ENCODE measurements at regions not wholly inside any gene's neighbourhood (a gene's known extent, or its start where the extent isn't known, plus 50 kb on each side); places are given as distances from the start of the nearest gene placed in this dataset.
"Not testable (repeated sequence)": the region's sequence is repeated elsewhere in the genome, so short reads cannot be mapped to it uniquely, and the experiment has no call there.

- Mint-ChIP-seq H3K36me3 (ENCODE audit: low read depth) (no peaks in the 10 kb centered on the region), H3K27ac (no peak overlapping the region), H3K9me3 (no peaks in the 10 kb centered on the region), H3K4me3 (no peak overlapping the region), H3K4me1 (ENCODE audit: low read depth) (no peaks in the 10 kb centered on the region), H3K27me3 (peaks cover 10% of the 10 kb centered on the region)
- no peak for DNase-seq
Observed at GRCh38 chr3:102687851-102688555, 253.2 kb downstream of the ZPLD1 start.

GRCh38 chr3:102688556-102688930 lies 253.7 kb downstream of the ZPLD1 start:
- Mint-ChIP-seq H3K27ac (no peak overlapping the region), H3K27me3 (peaks cover 12% of the 10 kb centered on the region), H3K36me3 (ENCODE audit: low read depth) (no peaks in the 10 kb centered on the region), H3K9me3 (no peaks in the 10 kb centered on the region), H3K4me1 (ENCODE audit: low read depth) (no peaks in the 10 kb centered on the region), H3K4me3 (no peak overlapping the region)
- no peak for DNase-seq

GRCh38 chr3:102691507-102691906 lies 256.7 kb downstream of the ZPLD1 start:
- no peaks in the 10 kb centered on the region for H3K36me3 Mint-ChIP-seq (ENCODE audit: low read depth)

GRCh38 chr3:102699104-102699818 lies 264.4 kb downstream of the ZPLD1 start:
- no peak overlapping the region for H3K4me3 Mint-ChIP-seq
- no peak overlapping the region for H3K27ac Mint-ChIP-seq
- no peaks in the 10 kb centered on the region for H3K4me1 Mint-ChIP-seq (ENCODE audit: low read depth)
- no peaks in the 10 kb centered on the region for H3K9me3 Mint-ChIP-seq
- peaks cover 4% of the 10 kb centered on the region for H3K27me3 Mint-ChIP-seq
- no peaks in the 10 kb centered on the region for H3K36me3 Mint-ChIP-seq (ENCODE audit: low read depth)
- no peak for DNase-seq

More at GRCh38 chr3:102691507-102691906, 256.7 kb downstream of the ZPLD1 start:
- Mint-ChIP-seq H3K4me1 (ENCODE audit: low read depth) (no peaks in the 10 kb centered on the region), H3K27me3 (peaks cover 11% of the 10 kb centered on the region), H3K4me3 (no peak overlapping the region), H3K9me3 (no peaks in the 10 kb centered on the region), H3K27ac (no peak overlapping the region)
- DNase-seq = no peak

- no peaks in the 10 kb centered on the region for H3K4me1 Mint-ChIP-seq (ENCODE audit: low read depth)
- H3K36me3 Mint-ChIP-seq (ENCODE audit: low read depth) = no peaks in the 10 kb centered on the region
- no peaks in the 10 kb centered on the region for H3K9me3 Mint-ChIP-seq
- no peak for DNase-seq
- H3K27ac Mint-ChIP-seq = no peak overlapping the region
- H3K27me3 Mint-ChIP-seq = peaks cover 2% of the 10 kb centered on the region
- no peak overlapping the region for H3K4me3 Mint-ChIP-seq
Observed at GRCh38 chr3:102699819-102700140, 265.0 kb downstream of the ZPLD1 start.

- Mint-ChIP-seq H3K27ac (no peak overlapping the region), H3K36me3 (ENCODE audit: low read depth) (no peaks in the 10 kb centered on the region), H3K4me3 (no peak overlapping the region), H3K27me3 (peaks cover 11% of the 10 kb centered on the region), H3K9me3 (no peaks in the 10 kb centered on the region), H3K4me1 (ENCODE audit: low read depth) (peaks cover 14% of the 10 kb centered on the region)
- no peak for DNase-seq
Observed at GRCh38 chr3:102712896-102713295, 278.1 kb downstream of the ZPLD1 start.

- Mint-ChIP-seq H3K27me3 (peaks cover 11% of the 10 kb centered on the region), H3K27ac (no peak overlapping the region), H3K36me3 (ENCODE audit: low read depth) (no peaks in the 10 kb centered on the region), H3K4me1 (ENCODE audit: low read depth) (peaks cover 14% of the 10 kb centered on the region), H3K9me3 (no peaks in the 10 kb centered on the region), H3K4me3 (no peak overlapping the region)
- DNase-seq = no peak
Observed at GRCh38 chr3:102714567-102714966, 279.8 kb downstream of the ZPLD1 start.

- H3K4me1 Mint-ChIP-seq (ENCODE audit: low read depth) = peaks cover 14% of the 10 kb centered on the region
- H3K27ac Mint-ChIP-seq = peak overlapping the region; percentile 17
- DNase-seq = no peak
- no peak overlapping the region for H3K4me3 Mint-ChIP-seq
- peaks cover 11% of the 10 kb centered on the region for H3K27me3 Mint-ChIP-seq
- no peaks in the 10 kb centered on the region for H3K36me3 Mint-ChIP-seq (ENCODE audit: low read depth)
- H3K9me3 Mint-ChIP-seq = no peaks in the 10 kb centered on the region
Observed at GRCh38 chr3:102715030-102715697, 280.3 kb downstream of the ZPLD1 start.

- peaks cover 10% of the 10 kb centered on the region for H3K4me1 Mint-ChIP-seq (ENCODE audit: low read depth)
- H3K27ac Mint-ChIP-seq = no peak overlapping the region
- no peak overlapping the region for H3K4me3 Mint-ChIP-seq
- no peak for DNase-seq
- no peaks in the 10 kb centered on the region for H3K9me3 Mint-ChIP-seq
- H3K27me3 Mint-ChIP-seq = peaks cover 2% of the 10 kb centered on the region
- H3K36me3 Mint-ChIP-seq (ENCODE audit: low read depth) = no peaks in the 10 kb centered on the region
Observed at GRCh38 chr3:102718651-102719050, 283.8 kb downstream of the ZPLD1 start.

- DNase-seq = no peak
- no peaks in the 10 kb centered on the region for H3K36me3 Mint-ChIP-seq (ENCODE audit: low read depth)
- H3K9me3 Mint-ChIP-seq = no peaks in the 10 kb centered on the region
- H3K4me3 Mint-ChIP-seq = no peak overlapping the region
- H3K27me3 Mint-ChIP-seq = peaks cover 4% of the 10 kb centered on the region
- no peaks in the 10 kb centered on the region for H3K4me1 Mint-ChIP-seq (ENCODE audit: low read depth)
- no peak overlapping the region for H3K27ac Mint-ChIP-seq
Observed at GRCh38 chr3:102722317-102722716, 287.5 kb downstream of the ZPLD1 start.

- no peaks in the 10 kb centered on the region for H3K4me1 Mint-ChIP-seq (ENCODE audit: low read depth)
- no peak for DNase-seq
- no peak overlapping the region for H3K27ac Mint-ChIP-seq
- H3K36me3 Mint-ChIP-seq (ENCODE audit: low read depth) = no peaks in the 10 kb centered on the region
- peaks cover 2% of the 10 kb centered on the region for H3K27me3 Mint-ChIP-seq
- no peak overlapping the region for H3K4me3 Mint-ChIP-seq
- H3K9me3 Mint-ChIP-seq = no peaks in the 10 kb centered on the region
Observed at GRCh38 chr3:102727340-102727739, 292.5 kb downstream of the ZPLD1 start.

- H3K27me3 Mint-ChIP-seq; H3K27ac Mint-ChIP-seq; H3K36me3 Mint-ChIP-seq (ENCODE audit: low read depth); H3K4me1 Mint-ChIP-seq (ENCODE audit: low read depth); H3K4me3 Mint-ChIP-seq; DNase-seq; H3K9me3 Mint-ChIP-seq: not testable (repeated sequence)
Observed at GRCh38 chr3:102732581-102732980, 297.8 kb downstream of the ZPLD1 start.

- Mint-ChIP-seq H3K9me3 (no peaks in the 10 kb centered on the region), H3K4me1 (ENCODE audit: low read depth) (no peaks in the 10 kb centered on the region), H3K27ac (no peak overlapping the region), H3K4me3 (no peak overlapping the region), H3K27me3 (no peaks in the 10 kb centered on the region), H3K36me3 (ENCODE audit: low read depth) (no peaks in the 10 kb centered on the region)
- DNase-seq = no peak
Observed at GRCh38 chr3:102733791-102734563, 299.2 kb downstream of the ZPLD1 start.

- Mint-ChIP-seq H3K36me3 (ENCODE audit: low read depth) (no peaks in the 10 kb centered on the region), H3K9me3 (no peaks in the 10 kb centered on the region), H3K27ac (no peak overlapping the region), H3K4me3 (no peak overlapping the region), H3K27me3 (no peaks in the 10 kb centered on the region), H3K4me1 (ENCODE audit: low read depth) (no peaks in the 10 kb centered on the region)
- no peak for DNase-seq
Observed at GRCh38 chr3:102735311-102735710, 300.5 kb downstream of the ZPLD1 start.

Measured in activated T-cell treated with anti-CD3 and anti-CD28 coated beads, Interleukin-2, amount 50 U/mL, for 24 hours (primary cell).